ENCODE measurements at regions not wholly inside any gene's neighbourhood (a gene's known extent, or its start where the extent isn't known, plus 50 kb on each side); places are given as distances from the start of the nearest gene placed in this dataset.

GRCh38 chr3:25184641-25185250 is 243.3 kb upstream of the RARB start:
- TF ChIP-seq CTCF (IDR thresholded peaks at IDR 0.05; ENCODE audit: low read length): no peak
- TF ChIP-seq EZH2phosphoT487 (IDR thresholded peaks at IDR 0.05; ENCODE audit: low read length): no peak
